Activated CD4-positive, alpha-beta T cell treated with anti-CD3 and anti-CD28 coated beads, Interleukin-2, Interleukin-4, amounts not matched to agents 100 ng/mL and 50 ng/mL, durations not matched to agents 16 hours and 8 hours (primary cell): ENCODE measurements at regions not wholly inside any gene's neighbourhood (a gene's known extent, or its start where the extent isn't known, plus 50 kb on each side); places are given as distances from the start of the nearest gene placed in this dataset.
"Not testable (repeated sequence)": the region's sequence is repeated elsewhere in the genome, so short reads cannot be mapped to it uniquely, and the experiment has no call there.

Source experiments
- DNase-seq: peaks from one replicate; pipeline ENCODE4 v3.0.0-alpha.2; 2020; ENCODE audit warnings: low spot score

DNA sequence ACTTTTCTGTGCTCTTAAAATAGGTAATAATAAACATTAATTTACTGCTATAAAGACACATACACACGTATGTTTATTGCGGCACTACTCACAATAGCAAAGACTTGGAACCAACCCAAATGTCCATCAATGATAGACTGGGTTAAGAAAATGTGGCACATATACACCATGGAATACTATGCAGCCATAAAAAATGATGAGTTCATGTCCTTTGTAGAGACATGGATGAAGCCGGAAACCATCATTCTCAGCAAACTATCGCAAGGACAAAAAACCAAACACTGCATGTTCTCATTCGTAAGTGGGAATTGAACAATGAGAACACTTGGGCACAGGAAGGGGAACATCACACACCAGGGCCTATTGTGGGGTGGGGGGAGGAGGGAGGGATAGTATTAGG, 97.4 kb upstream of the NR5A2 start:
- not testable (repeated sequence) for DNase-seq

DNA sequence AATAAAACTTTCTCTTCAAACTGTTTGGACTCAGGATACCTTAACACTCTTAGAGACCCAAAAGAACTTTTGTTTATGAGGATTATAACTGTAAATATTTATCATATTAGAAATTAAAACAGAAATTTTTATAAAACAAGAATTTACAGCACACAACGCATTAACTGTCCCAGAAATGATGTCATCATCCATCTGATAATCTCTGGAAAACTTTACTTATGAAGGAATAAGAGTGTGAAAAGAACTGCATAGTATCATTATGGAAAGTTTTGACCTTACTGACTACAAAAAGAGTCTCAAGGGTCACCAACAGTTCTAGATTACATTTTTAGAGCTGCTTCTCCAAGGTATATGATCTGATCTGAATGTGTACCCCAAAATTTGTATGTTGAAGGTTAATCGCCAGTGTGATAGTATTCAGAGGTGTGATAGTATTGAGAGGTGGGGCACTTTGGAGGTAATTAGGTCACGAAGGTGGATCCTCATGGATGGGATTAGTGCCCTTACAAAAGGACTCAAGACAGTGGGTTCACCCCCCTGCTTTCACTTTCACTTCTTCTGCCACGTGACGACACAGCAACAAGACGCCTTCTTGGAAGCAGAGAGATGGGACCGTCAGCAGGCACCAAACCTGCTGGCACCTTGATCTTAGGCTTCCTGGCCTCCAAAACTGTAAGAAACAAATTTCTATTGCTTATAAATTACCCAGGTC, 95.7 kb upstream of the NR5A2 start:
- DNase-seq, result no peak

DNA sequence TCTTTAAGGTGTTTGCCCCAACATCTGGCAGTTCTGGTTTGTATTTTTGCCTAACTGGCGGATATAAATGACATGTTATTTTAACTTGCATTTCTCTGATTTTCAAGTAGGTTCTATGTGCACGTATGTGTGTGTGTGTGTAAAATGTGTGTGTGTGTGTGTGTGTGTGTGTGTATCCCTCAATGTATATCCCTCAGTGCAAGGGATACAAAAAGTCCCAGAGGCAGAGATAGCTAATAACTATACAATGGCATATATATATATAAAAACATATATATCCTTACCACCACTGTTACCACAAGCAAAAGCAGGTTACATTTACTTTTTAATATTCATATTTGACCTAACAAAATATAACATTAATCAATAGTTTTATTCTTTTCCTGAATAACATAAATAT, 95.0 kb upstream of the NR5A2 start:
- DNase-seq, result no peak

DNA sequence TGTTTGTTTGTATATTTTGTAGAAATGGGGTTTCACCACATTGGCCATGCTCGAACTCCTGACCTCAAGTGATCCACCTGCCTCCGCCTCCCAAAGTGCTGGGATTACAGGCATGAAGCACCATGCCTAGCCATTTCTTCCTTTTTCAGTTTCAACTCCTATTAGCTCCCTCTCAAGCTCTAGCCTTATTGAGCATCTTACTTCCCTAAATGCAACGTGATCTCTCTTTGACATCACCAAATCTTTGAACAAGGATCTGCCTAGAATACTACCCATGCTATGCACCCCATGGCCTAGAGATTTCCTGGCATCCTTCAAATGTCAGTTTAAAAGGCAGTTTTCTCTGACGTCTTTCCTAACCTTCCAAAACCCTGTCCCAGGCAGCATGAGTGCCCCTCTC, 91.1 kb upstream of the NR5A2 start:
- DNase-seq, result no peak

- no peak for DNase-seq
Measured at GRCh38 chr1:199937161-199937560, 90.3 kb upstream of the NR5A2 start.

DNA sequence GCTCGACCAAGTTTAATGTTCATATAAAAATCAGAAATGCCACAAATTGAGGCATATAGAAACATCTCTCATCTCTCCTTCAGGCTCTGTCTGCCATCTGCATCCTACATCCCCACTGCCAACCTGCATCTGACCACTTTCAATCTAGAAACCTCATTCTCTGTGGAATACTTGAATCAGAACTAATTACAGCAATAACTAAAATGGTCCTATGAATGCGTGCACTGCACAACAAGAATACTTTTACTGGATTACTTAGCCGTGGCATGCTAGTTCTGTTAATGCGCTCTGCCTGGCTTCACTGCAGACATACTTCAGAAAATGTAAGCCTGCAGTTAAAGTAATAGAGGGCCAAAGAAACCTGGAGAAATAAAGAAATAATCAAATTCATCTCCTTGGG, 89.8 kb upstream of the NR5A2 start:
- no peak for DNase-seq

GRCh38 chr1:199944986-199945385, 82.5 kb upstream of the NR5A2 start:
- DNase-seq, result no peak

GRCh38 chr1:199945591-199945990, 81.9 kb upstream of the NR5A2 start:
- no peak for DNase-seq

- DNase-seq, result no peak
Measured at GRCh38 chr1:199946305-199947155, 81.0 kb upstream of the NR5A2 start.

GRCh38 chr1:199948587-199949280, 78.8 kb upstream of the NR5A2 start:
- DNase-seq, result no peak

GRCh38 chr1:199951005-199951404, 76.5 kb upstream of the NR5A2 start:
- DNase-seq, result not testable (repeated sequence)

DNA sequence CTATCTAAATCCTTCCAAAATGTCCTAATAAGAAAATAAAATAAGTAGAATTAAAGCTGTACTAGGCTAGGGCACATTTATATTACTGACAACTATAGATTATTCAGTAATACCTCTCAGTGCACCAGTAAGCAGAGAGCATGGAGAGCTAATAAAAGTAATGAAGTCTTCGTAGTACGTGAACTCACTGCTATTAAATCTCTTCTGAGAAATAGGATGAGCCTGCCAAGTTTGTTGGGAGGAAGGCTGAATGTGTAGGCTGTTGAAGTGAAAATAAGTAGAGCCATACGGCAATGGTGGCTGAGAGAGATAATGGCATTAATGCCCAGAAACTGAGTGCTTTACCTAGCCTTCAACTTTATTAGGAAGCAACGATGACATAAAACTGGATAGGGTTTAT, 73.9 kb upstream of the NR5A2 start:
- no peak for DNase-seq

- DNase-seq, result no peak
Measured at GRCh38 chr1:199954699-199955098, 72.8 kb upstream of the NR5A2 start.

DNA sequence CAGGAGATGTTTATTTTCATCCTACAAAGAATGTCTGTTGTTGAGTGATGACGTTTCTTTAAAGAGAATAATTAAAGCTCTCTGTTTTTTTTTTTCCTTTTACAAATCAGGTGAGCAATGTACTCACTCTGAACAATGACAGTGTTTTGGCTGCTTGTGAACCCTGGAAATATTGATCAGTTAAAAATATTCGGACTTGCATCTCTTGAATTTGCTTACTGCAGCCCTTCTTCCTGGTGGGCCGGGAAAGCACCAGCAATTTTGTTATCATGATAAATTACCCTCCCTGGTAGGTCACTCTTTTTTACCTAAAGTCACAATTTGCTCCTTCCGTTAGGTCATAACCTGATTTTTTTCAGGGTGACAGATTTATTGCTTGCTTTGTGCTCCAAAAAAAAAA, 72.3 kb upstream of the NR5A2 start:
- DNase-seq, result no peak

- DNase-seq, result no peak
Measured at GRCh38 chr1:199956005-199956404, 71.5 kb upstream of the NR5A2 start.

DNA sequence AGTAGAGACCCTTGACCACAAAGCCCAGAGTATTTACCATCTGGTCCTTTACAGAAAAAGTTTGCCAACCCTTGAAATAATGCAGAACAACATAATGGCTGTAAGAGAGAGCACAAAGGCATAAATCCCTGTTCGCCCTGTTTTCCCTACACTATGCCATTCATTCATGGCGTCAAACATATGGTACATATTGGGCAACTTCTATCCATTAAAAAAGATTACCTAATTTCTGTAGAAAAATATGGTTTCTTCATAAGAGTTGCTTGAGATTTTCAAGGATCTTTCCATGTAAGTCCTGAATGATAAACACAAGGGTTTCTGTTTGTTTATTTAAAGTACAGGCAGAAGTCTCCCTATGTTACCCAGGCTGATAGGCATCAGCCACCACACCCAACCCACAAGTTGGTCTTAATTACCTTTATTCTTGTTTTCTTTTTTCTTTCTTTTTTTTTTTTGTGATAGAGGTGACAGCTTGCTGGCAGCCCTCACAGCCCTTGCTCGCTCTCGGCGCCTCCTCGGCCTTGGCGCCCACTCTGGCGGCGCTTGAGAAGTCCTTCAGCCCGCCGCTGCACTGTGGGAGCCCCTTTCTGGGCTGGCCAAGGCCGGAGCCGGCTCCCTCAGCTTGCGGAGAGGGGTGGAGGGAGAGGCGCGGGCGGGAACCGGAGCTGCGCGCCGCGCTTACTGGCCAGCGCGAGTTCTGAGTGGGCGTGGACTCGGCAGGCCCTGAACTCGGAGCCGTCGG, 68.3 kb upstream of the NR5A2 start:
- no peak for DNase-seq

DNA sequence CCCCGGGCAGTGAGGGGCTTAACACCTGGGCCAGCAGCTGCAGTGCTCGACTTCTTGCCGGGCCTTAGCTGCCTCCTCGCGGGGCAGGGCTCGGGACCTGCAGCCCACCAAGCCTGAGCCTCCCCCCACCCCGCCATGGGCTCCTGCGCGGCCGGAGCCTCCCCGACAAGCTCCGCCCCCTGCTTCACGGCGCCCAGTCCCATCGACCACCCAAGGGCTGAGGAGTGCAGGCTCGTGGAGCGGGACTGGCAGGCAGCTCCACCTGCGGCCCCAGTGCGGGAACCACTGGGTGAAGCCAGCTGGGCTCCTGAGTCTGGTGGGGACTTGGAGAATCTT, 67.8 kb upstream of the NR5A2 start:
- no peak for DNase-seq

GRCh38 chr1:199970125-199970524, 57.4 kb upstream of the NR5A2 start:
- DNase-seq, result no peak

- DNase-seq, result no peak
Measured at GRCh38 chr1:199976496-199977144, 50.9 kb upstream of the NR5A2 start.
